HG02610 (cell line): ENCODE measurements at regions not wholly inside any gene's neighbourhood (a gene's known extent, or its start where the extent isn't known, plus 50 kb on each side); places are given as distances from the start of the nearest gene placed in this dataset.
A peak's percentile ranks its signal among the peaks of the same experiment; 100 is the strongest.
"Not testable (repeated sequence)": the region's sequence is repeated elsewhere in the genome, so short reads cannot be mapped to it uniquely, and the experiment has no call there.

Experiments used
- ATAC-seq: cut with Tn5 transposase; IDR thresholded peaks from one replicate; pipeline ENCODE4 v1.9.1; 2021; ENCODE audit warnings: mild to moderate bottlenecking, moderate library complexity; ENCODE audit not compliant: unreplicated experiment

DNA sequence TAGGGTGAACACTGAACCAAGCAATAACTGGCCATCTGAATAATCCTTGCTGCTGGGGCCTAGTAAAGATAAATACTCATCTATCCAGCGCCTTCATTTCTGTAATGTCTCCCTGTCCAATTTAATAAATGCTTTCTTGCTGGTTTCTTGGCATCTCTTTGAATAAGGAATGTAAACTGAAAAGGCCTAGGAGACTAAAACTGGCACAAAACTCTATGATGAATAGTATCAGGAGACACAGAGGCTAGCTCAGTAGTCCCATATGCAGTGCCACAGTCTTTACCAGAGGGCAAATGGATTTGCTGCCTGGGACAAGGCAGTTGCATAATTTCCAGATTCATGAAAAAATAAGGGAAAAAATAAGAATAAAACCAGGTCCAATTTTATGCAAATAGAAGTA is 324.4 kb downstream of the CENPW start:
- ATAC-seq = no peak

DNA sequence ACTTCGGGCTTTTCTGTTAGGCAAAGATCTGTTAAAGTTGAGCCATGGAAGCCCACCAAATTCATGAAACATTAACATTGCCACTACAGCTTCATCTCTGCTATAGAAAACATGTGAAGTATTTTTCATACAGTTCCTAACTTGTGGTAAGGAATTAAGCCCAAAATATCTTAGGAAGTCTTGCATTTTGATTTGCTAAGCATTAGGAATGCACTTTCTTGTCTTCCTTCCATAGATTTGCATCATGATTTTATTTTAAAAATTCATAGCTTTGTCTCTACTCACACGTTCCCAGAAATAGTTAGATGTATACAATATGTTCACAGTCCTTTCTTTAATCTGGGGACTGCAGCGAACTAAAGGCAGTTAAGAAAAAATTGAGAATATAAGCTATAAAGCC is 325.6 kb downstream of the CENPW start:
- no peak for ATAC-seq

DNA sequence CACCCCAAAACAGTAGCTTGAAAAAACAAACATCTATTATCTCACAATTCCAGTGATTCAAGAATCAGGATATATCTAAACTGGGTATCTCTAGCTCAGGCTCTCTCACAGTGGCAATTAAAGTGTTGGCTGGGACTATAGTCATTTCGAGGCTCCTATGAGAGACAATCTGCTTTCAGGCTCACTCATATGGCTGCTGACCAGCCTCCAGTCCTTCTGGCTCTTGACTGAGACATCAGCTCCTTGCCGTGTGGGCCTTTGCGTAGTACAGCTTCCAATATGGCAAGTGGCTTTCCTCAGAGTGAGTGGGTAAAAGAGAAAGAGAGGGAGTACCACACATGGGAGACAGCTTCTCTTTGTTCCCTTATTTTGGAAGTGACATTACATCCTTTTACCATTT is 327.2 kb downstream of the CENPW start:
- ATAC-seq = no peak

DNA sequence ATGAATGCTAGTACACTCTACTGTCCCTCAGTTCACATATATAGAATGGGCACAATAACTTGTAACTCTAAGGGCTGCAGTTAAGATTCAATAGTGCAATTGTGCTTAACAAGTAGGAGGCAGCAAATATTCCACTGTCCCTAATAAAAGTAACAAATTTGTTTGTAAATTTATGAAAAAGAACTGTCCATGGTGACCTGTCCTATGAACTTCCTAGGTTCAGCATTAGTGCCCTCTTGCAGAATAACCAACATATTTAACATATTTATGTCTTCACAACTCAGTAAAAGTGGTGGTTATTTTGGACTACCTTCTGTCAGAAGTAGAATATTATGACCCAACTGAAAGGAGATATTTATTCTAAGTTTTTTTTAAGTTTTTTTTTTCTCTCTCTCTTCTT is 327.8 kb downstream of the CENPW start:
- ATAC-seq = no peak

DNA sequence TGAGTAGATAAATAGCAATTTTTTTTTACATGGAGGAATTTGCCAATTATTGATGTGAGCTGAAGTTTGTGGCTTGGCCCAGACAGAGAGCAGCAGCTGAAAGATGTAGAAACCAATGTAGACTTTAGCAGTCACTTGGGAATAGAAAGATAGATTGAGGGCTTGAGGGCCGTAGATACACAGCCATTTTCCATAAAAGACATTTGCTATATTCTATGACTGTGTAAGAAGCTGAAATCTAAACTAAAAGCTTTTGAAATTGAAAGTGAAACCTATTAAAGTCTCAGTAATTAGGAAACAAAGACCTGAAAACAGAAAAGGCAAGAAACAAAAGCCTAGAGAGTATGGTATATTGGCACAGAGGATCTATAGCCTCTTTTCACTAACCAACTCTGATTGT is 332.7 kb downstream of the CENPW start:
- peak; percentile 92 for ATAC-seq

DNA sequence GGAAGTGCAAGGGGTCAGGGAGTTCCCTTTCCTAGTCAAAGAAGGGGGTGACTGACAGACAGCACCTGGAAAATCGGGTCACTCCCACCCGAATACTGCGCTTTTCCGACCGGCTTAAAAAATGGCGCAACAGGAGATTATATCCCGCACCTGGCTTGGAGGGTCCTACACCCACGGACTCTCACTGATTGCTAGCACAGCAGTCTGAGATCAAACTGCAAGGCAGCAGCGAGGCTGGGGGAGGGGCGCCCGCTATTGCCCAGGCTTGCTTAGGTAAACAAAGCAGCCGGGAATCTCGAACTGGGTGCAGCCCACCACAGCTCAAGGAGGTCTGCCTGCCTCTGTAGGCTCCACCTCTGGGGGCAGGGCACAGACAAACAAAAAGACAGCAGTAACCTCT is 333.8 kb downstream of the CENPW start:
- ATAC-seq = not testable (repeated sequence)

DNA sequence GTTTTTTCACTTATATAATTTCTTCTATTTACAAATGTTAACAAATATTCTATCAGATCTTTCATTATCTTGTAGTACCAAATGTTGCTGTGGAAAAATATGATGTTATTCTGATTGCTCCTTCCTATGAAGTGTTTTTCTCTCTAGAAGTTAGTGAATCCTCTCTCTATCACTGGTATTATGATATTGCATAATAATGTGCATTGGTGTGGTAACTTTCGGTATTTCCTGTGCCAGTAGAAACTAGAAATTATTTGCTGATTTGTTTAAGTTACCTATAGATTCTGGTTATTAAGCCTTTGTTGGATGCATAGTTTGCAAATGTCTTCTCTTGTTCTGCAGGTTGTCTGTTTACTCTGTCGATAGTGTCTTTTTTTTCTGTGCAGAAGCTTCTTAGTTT is 342.5 kb downstream of the CENPW start:
- ATAC-seq = no peak

DNA sequence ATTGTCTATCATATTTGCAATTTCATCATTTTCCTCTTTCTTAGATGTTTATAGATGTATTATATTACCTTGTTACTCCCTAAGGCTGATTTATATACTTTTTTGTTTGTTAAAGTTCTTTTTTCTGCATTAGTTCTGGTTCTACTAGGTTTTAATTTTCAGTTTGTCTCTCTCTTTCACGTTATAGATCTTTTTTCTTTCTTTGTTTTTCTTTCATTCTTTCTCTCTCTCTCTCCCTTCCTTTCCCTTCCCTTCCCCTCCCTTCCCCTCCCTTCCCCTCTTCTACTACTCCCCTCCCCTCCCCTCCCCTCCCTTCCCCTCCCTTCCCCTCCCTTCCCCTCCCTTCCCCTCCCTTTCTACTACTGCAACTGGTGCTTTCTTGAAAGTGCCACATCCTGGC is 345.3 kb downstream of the CENPW start:
- ATAC-seq = no peak

DNA sequence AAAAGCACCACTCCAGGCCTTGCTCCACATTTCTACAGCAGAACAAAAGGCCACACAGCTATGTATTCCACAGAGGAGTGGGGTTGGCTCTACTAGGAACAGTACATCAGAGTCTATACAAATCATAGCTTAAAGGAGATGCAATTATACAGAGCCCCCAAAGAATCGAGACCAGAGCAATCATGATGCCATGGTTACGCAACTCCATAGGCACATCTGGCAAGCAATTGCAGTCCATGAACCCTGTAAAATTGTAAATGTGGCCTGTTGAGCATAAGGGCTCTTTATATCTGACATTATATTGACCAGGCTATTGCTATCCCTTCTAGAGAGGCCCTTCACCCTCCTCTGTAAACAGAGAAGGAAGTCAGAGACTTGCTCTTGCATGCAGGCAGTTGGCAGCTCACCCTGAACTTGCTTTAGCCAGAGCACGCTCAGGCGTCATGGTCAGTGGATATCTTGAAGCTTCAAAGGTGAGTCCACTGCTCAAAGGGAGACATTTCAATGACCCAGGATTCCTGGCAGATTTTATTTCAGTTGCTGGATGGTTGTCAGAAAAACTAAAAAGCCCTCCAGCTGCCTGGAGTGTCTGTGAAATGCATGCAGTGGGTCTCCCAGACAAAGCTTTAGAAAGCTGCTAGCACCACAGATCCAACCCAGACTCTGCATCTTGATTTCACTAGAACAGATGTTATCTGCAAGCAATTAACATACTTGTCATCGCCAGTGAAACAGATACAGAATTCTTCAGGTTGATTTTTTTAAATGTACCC is 357.2 kb downstream of the CENPW start:
- ATAC-seq = no peak

DNA sequence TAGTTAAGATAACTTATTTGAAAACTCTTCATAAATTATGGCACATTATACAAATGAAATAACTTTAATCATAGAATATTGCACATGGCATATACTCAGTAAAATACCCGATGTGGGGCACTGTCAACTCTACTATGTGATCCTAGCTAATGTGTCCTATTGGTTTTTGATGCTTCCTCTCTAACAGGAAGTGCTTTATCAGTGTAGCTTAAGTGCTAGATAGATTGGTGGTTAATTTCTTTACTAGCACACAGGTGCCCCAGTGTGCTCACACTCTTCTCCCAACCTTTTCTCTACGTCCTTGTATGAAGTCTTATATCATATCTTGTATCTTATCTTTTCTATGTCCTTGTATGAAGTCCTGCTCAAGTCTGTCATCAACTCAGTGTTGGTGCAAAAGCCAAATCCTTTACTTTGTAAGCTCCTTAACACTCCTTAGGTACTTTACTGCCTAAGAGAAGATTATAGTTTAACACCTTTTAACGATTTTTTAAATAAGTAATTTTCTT is 358.9 kb downstream of the CENPW start:
- ATAC-seq = no peak

DNA sequence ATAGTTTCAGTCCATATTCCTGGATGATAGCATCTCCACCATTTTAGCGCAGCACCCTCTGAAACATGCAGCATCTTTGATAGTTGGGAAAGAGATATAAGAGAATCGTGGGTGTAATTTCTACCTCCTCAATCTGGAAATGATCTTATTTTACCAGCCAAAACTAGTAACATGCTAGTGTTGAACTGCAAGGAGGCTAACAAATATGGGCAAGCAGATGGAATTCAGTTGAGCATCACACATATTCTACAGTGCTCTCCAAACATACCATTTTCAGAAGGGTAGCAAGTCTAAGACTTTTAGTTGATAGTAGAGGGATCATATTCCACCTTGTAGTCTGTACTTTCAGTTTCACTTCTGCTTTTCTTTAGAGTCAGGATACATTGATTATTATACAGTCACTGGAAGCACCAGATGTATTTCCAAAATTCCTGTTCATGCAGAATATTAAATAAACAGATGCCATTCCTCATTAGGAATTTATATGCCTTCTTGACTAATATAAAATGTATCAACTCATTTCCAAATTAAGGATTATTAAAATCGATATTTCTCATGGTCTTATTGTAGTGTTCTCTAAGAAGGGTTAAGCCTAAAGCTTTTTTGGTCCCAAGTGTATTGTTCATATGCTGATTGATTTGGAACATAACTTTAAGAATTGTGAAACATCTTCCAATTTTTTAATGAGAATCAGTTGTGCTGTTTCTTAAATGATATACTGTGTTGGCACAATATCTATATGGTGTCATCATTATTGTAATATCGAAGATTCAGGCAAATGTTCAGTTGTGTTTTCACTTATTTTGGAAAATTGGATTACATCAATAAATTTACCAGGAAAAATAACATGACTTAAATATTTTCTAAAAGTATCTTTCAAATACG is 362.0 kb downstream of the CENPW start:
- ATAC-seq = no peak

DNA sequence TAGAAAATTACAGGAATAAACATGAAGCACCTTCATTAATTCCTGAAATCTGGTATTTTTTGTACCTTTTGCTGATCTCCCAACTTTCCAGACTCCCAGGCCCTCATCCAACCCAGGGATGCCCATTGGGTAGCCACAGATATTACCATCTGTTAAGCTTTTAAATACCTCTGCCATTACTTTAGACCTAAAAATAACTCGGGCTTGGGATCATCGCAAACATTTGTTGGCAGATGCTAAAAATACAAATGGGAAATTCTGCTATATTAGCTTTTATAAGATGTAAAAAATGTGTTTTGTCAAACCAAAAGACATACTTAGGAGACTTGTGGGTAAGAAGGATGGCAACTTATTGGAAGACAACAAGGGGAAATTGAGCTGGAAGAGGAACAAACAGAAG is 376.1 kb downstream of the CENPW start:
- no peak for ATAC-seq

DNA sequence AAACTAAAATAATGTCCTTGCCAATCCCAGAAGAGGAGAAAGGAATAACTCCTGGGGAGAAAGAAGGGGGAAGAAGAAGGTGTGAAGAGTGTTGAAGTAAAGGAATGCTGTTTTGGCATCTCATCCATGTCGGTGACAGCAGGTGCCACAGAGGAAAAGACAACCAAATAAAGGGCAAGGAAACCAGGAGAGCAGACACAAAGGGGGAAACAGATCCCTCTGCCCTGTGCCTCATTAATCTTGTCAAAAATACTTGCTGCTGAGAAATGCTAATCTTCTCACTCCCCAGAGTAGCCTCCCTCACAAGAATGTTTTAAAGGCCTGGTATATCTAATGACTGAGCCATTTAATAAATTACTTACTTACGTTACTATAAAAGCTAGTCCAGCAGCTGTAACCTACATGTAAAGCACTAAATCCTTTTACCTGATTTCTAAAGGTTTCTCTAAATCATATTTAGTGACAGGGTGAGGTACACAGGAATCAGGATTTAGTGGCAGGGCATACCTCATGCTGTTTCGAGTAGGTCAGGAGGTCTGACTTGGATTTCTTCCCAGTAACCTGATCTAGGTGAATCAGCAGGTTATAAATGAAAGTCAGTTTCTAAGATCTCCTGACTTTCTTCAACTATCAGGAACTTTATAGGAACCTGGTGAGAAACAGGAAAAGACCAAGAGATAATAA is 377.1 kb downstream of the CENPW start:
- ATAC-seq = no peak

DNA sequence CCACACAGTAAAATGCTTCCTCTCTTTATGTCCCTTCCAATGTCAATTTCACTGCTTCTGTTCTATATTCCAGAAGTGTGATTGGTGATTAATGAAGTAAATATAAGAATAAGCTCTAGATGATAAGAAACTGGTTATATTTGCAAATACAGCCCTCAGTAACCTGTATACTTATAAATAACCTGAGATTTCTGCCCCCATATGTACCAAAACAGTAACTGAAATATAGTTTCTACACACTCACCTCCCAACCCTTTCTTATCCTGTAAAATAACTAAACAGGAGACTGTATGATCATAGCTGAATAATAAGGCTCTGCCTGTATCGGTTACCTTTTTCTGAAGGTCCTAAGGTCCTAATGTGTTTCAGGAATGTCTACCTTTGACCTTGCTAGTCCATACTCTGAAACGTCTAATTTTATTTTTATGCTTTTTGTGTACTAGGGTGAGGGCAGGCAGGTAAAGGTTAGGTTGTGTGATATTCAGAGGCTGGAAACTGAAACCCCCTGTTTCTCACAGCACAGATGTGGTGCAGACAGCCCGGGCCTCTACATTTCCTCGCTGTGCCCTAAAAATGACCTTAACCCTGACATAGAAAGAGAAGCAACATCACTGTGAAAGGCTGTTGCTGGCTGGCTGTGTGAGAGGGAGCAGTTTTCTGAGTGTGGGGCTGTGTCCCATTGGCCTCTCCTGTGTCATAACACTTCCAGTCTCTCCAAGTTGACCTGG is 378.8 kb downstream of the CENPW start:
- peak; percentile 90 for ATAC-seq

DNA sequence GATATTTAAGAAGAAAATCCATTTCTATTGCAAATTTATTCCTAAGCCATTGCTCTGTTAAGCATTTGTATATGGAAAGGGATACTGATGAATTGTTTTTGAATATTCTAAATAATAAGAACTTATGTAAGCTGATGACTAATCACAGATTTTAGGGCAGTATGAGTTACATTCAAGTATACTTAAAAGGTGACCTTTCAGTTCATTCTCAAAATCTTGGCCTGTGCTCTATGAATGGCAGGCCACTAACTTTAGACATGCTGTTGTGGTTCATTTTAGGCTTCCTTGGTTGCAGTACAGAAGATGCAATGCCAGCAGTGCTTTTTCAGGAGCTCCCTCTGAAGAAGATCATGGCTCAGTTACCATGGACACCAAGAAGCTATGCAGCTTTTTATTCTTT is 380.4 kb downstream of the CENPW start:
- no peak for ATAC-seq

DNA sequence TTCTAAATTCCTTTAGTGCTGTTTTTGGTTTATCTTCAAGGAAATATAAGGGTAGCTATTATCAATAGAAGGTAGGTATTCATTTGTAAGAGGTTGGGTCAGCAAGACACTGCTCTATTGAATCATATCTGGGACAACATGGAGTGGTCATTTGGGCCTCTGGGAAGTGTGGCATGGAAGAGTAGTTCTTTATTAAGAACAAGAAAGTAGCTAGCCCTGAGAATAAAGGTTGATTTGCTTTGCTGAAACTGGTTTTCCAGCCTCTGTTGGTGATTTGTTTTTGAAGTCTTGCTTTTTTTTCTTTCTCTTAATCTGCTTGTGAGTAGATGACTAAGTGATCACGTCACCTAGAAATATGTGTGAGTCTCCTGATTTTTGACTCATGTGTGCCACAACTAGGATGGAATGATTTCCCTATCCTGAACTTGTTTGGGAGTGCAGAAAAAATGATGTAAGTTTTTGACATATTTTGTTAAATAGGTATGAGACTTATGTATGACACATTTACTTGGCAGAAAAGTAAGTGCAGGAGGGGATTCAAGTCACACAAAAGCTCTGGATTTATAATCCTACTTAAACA is 381.8 kb downstream of the CENPW start:
- ATAC-seq = no peak

DNA sequence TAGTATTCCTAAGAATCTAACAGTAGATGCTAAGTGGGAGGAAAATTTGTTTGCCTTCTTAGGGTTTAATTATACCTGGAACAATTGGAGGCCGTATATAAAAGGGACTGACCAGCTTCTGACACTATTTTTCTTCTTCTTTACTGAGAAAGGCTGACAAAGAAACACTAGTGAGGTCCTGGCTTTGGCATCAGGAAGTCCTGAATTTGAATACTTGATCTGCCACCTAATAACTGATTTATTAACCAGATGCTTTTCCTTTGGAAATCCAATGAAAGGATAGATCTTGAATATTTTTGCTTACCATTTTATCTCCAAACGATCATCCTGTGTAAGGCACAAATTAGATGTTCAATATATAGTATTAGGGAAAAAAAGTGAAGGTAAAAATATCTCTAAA is 382.5 kb downstream of the CENPW start:
- ATAC-seq = no peak

DNA sequence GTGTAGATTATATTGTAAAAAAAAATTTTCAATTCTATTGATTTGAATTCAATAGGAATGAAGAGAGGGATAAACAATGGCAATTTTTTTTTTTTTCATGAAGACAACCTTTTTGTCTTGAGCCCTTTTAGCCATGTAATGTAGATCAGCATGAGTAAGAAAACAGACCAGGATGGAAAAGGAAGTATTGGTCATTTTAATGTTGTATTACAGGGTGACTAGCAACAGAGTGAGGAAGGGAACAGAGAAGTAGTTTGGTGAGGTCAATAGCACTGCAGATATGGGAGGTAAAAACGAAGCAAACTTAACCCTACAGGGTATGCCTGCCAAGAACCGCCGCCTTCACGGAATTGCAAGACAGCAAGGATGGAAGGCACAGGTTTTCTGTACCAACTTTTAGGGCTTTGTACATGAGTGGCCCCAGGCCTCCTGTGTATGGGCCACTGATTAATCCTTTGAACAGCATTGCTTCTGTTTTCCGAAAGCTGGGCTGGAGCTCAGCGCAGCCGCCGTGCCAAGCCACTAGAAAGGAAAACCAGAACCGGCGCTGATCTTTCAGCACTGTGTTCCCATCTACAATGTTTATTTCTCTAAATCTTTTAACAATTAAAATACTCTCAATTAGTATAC is 383.7 kb downstream of the CENPW start:
- ATAC-seq = no peak

DNA sequence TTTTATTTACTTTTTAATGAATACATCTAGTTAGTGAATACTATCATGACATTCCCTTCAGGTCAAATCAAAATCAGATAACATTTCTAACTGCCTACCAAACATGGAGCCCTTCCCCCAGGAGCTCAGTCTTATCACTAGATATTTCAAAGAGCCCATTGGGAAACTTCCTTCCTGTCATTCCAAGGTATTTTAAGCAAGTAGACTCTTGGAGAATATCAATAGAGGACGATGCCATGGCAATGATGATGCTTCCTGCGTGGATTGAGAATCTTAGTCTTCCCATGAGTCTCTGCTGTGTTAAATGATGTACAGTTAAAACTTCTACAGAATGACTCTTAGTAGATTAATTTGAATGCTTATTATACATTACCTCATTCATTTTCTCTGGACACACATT is 384.9 kb downstream of the CENPW start:
- ATAC-seq = no peak

DNA sequence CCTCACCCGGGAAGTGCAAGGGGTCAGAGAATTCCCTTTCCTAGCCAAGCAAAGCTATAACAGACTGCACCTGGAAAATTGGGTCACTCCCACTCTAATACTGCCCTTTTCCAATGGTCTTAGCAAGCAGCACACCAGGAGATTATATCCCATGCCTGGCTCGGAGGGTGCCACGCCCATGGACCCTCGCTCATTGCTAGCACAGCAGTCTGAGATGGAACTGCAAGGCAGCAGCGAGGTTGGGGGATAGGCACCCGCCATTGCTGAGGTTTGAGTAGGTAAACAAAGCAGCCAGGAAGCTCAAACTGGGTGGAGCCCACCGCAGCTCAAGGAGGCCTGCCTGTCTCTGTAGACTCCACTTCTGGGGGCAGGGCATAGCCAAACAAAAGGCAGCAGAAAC is 386.5 kb downstream of the CENPW start:
- not testable (repeated sequence) for ATAC-seq
